ENCODE measurements at regions not wholly inside any gene's neighbourhood (a gene's known extent, or its start where the extent isn't known, plus 50 kb on each side); places are given as distances from the start of the nearest gene placed in this dataset.

- no peak for TF ChIP-seq TAF1 (IDR thresholded peaks at IDR 0.05; ENCODE audit: borderline replicate concordance, low read depth, low read length)
- no peak for TF ChIP-seq POLR2A (IDR thresholded peaks at IDR 0.05; ENCODE audit: low read depth, low read length)
Observed at GRCh38 chr3:188021502-188022040, 132.4 kb upstream of the LPP start.
